Activated T-cell treated with anti-CD3 and anti-CD28 coated beads for 48 hours (primary cell): ENCODE measurements at regions not wholly inside any gene's neighbourhood (a gene's known extent, or its start where the extent isn't known, plus 50 kb on each side); places are given as distances from the start of the nearest gene placed in this dataset.

Source experiments
- DNase-seq: peaks from one replicate; pipeline ENCODE4 v3.0.0-alpha.2; 2020; ENCODE audit warnings: low read depth

DNA sequence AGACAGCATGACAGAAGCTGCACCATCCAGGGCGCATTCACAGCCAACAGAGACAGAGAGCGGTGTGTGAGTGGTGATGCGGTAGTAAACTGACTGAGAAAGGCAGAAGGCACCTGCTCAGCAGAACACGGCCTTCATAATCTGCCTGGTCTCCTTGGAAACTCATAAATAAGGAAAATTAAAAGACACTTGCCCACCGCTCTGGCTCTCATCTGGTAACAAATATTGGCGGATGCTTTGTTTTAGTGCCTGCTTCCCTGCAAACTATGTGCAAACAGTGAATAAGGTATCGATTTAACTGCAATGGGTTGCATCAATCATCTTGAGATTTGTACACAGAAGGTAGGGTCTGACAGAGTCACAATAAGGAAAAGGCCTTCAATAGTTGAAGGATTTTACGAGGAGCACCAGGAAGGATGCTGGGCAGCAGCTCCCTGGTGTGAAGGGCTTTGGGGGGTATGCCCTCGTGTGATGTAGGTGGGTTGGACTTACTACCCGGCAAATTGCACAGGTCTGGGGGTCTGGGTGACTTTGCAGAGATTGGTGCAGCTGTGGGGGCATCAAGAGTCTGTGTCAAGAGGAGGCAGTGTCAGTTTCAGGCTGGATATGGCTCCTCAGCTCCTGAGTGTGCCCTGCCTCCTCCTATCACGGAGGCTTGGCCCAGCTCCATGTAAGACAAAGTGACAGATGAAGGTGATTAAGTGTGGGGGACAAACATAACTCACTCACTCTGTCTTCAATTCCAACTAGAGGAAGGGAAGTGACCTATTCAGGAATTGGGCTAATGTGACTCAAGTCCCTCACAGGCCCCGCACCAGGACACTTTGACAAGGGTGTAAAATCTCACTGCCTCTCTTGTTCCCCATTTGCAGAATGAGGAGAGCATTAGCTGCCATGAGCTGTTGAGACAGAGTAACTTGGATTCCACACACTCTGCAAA is 166.7 kb downstream of the ICE1 start:
- no peak for DNase-seq

DNA sequence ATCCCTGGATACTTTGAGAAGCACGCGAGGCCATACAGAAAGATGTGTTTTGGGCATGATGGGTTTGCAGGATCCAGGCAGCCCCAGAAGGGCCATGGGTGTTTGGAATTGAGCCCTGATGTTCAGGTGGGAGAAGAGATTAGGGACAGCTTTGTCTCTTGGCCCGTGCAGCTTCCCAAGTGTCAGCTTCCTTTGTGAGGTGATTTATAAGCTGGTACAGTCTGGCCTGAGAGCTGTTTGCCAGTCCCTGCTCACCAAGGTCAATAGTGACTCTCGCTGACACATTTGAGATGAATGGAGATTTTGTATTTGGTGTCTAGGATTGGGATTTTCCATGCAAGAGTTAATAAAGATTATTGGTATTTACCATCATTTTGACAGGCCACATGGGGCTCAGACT is 165.9 kb downstream of the ICE1 start:
- no peak for DNase-seq

DNA sequence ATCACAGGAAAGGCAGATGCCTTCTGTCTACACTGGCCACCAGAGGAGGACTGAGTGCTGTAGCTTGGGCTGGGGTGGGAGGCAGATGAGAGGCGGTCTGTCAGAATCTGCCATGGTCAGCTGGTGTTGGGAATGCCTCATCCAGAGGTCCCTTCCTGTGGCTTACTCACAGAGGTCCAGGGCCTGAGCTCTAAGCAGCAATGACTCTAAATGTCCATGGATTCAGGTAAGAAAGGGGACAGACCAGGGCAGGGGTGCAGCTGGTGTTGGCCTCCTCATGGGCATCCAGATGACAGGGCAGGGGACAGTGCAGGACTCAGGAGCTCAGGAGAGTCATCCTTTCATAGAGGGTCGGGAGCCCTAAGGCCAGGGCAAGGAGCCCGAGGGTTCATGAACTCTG is 165.0 kb downstream of the ICE1 start:
- no peak for DNase-seq

DNA sequence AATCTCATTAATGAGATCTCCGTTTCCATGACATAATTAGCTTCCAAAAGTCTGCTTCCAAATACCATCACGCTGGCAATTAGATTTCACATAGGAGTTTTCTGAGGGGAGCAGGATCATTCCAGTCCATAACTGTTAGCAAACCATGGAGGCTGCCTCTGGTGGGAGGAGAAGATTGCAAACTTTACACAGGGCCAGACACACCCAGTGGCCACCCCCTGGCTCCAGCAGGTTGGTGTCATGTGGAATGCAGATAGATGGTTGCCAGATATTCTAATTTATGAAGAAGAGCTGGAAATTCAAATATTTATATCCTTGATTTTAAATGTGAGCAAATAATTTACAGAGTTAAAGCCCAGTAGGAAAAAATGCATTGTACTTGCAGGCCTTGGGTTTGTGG is 164.2 kb downstream of the ICE1 start:
- DNase-seq: no peak

DNA sequence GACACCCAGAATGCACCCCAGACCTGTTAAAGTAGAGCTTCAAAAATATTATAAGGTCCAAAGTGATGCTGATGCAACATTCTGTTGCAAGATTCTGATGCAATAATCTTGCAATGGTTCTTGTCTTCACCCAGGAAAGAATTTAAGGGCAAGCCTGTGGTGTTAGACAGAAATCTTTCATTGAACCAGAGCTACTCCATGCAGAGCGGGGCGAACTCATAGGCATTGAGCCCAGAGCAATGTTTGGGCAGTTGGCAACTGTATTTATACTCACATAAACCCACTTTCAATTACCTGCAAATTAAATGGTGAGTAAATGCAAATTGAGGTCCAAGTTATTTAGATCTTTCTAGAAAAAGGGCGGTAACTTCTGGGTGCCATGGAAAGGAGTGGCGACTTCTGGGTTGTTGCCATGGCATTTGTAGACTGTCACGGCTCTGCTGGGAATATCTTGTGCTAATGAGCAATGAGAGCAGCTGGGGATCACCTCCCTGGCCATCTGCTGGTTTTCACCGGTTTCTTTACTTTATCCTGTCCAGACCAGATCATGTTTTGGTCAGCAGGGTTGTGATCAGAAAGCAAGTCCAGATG is 163.4 kb downstream of the ICE1 start:
- DNase-seq: no peak

DNA sequence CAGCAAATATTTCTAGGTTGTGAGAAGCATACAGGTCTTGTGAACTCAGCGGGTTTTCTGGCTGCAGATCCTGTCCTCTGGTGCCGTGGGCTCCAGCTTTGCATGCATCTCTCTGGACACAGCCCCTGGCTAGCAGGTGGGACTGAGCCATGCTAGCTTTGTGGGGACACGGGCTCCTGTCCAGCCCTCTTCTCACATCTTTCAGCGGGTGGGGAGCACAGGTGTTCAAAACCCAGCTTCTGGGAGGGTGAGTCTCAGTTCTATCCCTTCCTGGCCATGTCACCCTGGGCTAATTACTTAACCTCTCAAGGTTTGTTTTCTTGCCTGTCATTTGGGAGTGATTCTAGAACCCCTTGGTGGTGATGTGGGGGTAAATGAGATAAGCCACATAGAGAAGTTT is 162.3 kb downstream of the ICE1 start:
- no peak for DNase-seq

DNA sequence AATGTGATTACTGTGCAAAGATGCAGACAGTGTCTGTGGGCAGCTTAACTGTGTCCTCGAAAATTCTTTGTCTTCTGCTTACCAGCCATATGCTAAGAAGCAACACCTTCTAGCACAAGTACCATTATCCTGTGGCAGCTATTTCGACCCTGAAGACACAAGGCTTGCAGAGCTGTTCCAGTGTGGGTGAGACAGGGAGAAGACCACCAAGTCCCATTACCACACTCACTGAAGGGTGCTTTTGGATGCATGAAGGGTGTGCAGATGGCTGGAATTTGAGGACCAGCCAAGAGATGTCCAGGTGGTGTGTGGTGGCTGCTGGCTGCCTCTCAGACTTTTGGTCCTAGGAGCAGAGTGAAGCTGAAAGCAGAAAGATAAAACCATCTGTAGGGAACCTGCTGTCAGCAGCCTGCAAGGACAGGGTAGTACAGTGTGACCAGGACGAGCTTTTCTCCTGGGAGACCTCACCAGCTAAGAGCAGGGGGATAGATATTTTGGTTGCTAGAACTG is 161.8 kb downstream of the ICE1 start:
- no peak for DNase-seq

DNA sequence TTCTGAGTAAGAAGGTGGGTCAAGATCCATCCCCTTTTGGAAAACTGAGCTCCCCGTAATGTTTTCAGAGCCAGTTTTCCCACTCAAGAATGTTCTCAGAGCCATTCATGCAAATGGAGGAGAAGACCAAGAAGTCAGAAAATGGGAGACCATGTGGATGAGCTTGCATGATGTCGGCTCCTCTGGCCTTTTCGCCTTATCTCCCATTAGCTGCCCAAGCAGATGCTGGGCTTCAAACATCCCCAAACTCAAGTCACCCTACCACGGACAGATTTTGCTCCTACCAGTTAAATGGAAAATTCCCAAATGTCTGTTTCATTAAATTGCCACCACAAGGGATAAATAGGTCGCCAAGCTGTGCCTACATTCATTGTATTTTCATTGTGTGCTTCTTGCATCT is 161.4 kb downstream of the ICE1 start:
- DNase-seq: no peak

DNA sequence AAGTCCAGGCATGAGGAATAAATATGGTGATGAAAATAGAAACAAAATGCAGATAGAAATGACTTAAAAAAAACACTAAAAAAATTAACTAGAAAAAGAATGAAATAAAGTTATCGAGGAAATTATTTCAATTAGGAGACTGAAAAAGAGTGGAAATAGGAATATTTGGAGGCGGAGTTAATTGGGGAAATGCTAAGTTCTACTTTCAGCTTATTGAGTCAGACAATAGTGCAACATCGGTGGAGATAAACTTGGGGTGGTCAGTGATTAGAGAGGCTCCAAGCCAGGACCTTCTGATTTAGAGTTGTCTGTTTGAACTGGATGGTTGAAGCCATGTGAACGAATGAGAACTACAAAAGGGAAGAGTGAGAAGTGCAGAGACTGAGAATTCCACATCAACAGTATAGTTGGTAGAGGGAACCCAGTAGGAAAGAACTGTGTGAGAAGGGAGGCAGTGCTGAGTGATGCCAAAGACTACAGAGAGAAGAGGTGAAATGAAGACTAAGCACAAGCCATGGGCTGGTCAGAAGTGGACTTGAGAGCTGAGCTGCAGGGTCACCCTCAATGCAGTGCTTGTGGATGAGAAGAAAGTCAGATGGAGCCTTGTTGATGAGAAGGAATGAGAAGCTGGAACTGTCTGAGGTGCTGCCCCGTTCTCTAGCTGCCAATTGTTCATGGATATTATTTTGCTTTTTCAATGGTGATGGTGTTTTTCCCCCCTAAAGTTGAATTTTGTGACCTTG is 160.7 kb downstream of the ICE1 start:
- no peak for DNase-seq

DNA sequence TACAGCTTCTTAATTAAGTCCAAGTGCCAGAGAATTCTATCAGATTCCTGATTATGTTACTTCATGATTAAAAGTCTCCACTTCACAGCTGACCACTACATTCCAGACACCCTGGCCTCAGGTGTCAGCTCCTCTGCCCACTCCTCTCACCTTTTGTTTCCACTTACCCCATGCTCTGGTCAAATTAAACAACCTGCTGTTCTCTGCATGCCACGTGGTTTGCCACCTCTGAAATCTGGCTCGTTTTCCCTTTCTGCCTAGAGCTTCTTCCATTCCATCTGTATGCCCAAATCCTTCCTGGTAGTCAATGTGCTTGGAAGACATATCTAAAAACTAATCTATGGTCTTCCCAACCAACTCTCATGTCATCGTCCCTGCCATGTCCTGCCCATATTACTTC is 158.6 kb downstream of the ICE1 start:
- no peak for DNase-seq

DNA sequence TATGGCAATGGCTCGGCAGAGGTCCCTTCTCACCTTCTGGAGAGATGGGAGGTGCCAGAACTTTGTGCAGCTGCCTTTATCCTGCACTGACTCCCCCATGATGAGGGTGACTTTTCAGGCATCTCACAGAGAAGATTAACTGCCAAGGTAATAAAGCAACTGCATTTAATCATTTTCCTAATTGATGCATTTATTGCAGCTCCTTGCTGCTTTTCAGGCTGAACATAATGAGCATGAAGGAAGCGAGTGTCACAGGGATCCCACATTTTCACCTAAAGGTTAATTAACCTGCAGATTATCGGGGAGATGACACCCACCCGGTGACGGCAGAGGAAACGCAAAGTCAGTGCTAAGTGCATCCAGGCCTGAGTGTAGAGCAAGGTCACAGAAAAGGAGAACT is 154.3 kb downstream of the ICE1 start:
- no peak for DNase-seq

DNA sequence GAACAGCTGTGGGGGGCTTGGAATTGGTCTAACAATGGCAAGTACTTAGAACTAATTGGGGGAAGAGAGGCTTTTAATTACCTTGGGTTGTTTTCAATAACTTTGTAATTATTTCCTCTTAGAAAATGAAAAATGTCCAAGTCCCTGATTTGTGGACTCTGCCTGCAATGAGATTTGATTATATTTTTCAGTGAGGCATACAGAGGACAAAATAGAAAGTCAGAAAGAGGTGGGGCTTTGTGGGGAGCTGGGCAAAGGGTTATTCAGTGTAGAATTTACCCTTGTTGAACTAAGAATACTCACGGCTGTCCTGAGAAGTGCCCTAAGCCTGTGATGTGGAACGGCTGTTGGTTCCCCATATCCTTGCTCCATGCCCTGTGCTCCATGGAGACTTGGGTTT is 153.0 kb downstream of the ICE1 start:
- DNase-seq: no peak

DNA sequence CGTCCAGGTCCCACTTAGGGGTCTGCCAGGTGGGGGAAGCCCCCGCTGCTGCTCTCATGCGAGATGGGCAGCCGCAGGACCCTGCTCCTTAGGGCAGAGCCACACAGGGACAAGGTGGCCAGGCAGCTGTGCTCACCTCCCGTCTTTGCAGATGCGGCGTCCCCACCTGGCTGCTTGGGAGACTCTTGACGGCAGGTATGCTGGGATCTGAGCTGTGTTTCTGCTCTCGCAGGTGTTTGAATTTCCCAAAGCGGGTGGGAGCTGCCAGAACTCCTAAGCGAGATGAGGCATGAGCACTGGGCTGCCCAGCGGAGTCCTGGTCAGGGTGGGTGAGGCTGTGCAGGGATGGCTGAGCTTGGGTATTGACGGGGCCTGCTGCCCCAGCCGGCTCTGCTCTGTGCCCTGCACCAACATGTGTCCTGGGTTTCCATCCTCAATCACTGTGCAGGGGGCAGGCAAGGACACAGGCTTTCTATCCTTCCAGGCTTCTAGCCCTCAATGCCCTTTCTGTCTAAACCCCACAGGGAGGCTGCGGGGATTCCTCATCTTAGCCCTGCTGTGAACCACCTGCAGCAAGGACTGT is 151.4 kb downstream of the ICE1 start:
- DNase-seq: no peak

DNA sequence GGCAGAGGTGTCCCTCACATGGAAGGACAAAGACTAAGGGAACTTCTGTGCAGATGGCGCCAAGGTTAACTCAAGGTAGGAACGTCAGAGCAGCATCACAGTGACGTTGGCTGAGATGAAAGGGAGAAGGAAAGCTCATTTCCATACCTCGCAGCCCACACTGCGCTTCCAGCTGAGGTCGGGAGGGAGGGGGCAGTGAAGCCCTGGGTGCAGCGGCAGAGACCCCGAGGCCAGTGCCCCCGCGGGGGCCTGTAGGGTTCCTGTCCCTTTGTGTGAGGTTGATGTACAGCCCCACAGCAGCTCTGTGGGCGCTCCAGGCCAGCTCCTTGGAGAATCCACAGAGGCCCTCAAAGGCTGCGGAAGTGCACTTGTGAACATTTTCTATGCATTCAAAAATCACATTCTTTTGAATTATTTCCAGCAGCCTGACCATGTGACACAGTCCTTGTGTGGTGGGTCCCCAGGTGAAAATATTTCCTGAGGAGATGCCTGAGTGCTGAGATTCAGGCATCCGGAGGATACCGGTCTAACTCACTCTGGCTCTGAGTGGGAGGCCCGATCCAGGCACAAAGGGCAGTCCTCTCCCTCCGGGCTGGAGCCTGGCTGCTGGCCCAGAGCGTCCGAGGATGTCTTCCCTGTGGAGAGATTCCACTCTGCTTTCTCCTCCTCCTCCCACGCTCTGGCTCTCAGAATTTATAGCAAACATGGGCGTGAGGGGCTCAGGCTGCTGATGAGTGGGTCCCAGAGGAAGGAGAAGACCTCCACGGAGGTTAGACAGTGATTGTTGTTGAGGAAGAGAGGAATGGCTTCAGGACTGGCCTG is 150.7 kb downstream of the ICE1 start:
- DNase-seq: no peak

DNA sequence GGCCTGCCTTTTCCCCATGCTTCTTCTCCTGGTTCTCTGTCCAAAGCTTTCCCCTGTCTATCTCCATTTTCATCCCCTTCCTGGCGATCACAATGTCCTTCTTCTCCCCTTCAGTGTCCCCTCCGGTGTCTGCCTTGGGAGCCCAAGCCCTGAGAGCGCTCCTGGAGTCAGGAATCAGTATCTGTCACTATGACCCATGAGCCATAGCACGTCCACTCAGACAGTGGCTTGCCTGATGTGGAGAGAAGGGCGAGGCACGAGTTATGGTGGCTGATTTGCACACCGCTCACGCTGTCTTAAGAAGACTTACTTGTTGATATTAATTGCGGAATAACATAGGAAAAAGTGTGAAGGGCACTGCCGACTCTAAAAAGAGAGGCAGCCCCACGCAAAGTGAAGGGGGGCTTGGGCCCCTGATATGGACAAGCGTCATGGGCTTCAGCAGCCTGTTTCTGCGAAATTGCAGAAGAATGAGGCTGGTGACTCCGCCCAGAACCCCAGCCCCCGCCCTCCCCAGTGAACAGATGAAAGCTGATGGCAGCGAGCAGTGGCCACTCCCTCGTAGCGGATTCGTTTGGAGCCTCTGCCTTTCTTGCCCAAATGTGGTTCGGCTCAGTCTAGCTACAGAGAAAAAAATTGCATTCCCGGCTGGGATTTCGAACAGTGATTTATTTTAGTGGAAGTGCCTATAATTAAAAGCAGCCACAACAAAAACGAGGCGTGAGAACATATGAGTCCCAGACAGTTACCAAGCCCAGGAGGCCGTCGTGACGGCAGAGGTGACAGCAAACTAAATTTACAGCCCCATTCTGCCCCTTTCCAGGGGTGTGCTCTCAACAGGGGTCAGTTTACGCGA is 149.8 kb downstream of the ICE1 start:
- DNase-seq: no peak

DNA sequence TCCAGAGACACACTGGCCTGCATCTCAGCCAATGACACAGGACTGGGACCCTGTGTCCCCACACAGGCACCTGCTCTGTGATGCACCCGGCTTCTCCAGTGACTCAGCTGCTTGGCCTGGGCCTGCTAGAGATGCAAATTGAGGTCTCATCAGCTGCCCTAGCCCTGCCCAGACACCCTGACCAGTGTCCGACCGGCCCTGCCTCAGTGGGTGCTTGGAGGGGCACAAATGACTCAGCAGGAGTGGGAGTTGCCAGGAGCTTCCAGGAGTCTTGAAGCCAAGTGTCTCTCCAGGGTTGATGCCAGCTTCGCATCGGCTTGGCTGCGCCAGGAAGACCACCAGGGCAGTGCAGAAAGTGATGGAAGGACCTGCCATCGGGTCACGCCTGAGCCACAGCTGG is 148.2 kb downstream of the ICE1 start:
- DNase-seq: no peak

DNA sequence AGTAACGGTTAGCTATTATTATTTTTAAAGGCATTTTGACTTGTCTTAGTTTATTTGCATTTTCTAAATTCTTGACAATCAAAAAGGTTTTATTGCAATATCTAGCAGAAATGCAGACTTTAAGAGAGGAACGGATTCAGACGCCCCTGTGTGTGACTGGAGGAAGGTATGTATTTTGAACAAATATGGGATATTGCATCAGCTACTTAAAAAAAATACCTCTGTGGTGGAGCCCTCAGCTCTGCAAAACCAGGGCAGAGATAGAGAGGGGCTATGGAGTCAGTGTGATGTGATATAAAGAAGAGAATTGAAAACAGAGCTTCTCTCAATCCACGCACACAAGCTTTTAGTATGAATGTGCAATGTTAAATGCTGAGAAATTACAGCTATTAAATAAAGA is 142.4 kb downstream of the ICE1 start:
- DNase-seq: no peak

DNA sequence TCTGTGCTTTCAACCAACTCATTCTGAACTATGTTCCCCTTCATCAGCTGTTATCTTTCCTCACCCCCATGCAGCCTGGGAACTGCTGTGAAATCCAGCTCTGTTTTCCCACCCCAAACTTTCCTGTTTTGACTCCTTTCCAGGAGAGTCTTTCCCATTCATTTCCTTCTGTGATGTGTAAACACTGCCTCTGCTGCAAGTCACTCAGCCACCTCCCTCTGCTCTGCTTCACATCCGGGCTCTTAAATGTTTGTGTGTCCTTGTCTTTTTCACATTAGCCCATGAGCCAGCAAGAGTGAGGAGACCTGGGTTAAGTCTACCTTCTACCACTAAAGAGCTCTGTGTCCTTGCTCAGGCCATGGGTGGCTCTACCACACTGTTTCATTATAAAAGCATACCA is 137.5 kb downstream of the ICE1 start:
- no peak for DNase-seq

DNA sequence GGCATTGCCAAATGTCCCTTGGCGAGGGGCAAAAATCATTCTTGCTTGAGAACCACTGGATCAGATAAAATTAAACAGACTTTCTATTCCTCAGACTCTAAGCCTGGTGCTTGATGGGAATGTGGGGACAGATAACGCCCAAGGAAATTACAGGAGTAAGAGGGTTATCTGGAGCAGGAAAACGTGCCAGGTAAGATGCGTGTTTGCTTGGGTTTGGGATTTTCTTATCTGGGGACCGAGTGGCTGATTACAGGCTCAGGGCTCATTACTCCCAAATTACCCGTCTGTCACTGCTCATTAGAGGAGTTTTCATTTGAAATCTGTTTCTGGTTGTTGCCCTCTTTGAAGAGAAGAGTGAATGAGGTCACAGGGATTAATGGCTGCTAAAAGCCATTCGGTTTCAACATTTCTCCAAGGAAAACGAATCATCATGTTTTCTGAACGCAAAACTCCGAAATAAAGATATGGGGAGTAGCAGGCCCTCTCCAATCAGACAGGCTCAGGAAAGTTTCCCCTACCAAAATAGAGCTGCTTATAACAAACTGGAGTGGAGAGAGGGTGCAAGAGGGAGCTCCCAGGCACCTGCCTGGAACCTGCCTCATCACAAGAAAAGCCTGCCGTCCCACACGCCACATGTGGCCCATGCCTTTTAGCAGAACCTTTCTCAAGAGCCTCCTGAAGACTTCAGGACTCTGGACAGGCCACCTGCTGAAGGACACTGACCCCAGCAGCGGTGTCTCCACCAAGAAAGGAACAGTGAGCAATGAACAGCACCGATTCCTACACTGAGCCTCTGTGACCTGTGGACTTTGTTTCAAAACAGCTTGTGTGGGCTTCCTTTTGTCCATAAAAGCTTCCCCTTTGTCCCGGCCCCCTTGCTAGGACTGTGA is 136.4 kb downstream of the ICE1 start:
- DNase-seq: no peak

DNA sequence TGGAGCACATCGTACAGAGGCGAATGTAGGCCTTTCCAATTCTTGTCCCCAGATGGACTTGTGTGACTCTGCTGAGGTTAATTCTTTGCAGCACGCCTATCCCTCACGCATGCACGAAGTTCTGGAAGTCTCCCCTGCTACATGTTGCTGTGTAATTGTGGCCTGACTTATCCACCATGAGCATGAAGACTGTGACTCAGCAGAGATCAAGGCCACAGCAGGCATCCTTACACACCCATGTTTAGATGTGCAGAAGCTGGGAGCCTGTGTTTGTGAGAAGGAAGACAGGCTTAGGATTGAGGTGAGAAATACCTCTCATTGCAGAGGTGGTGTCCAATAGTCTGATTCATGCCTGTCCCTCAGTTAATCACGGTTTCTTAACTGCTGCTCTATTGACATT is 135.6 kb downstream of the ICE1 start:
- DNase-seq: no peak
